HG02642 (cell line): ENCODE measurements at regions not wholly inside any gene's neighbourhood (a gene's known extent, or its start where the extent isn't known, plus 50 kb on each side); places are given as distances from the start of the nearest gene placed in this dataset.

Experiments
- ATAC-seq: cut with Tn5 transposase; IDR thresholded peaks from one replicate; pipeline ENCODE4 v1.9.1; 2021; ENCODE audit warnings: mild to moderate bottlenecking; ENCODE audit not compliant: unreplicated experiment, poor library complexity

GRCh38 chr7:153859239-153859638, 193.0 kb upstream of the DPP6 start:
- no peak for ATAC-seq

- no peak for ATAC-seq
These were observed 165.4 kb upstream of the DPP6 start for GRCh38 chr7:153886506-153887441.

- no peak for ATAC-seq
These were observed 164.2 kb upstream of the DPP6 start for GRCh38 chr7:153887749-153888569.

DNA sequence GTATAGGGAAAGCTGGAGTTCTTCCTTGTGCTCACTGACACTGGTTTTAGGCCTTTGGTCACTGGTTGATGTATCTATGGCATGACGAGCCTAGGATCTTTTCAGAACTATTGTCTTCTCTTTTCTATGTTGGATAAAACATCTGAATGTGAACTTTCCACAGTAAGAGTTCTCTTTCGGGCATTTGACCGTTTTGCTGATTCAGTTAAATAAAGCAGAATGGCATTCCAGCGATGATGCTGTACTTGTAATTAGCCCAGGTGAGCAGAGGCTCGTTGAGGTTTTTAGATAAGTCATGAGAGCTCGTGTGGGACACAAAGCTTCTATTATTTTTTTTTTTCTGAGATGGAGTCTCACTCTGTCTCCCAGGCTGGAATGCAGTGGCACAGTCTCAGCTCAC, 160.2 kb upstream of the DPP6 start:
- ATAC-seq: no peak

- ATAC-seq: no peak
These were observed 149.3 kb upstream of the DPP6 start for GRCh38 chr7:153902862-153903261.

- ATAC-seq: no peak
These were observed 140.0 kb upstream of the DPP6 start for GRCh38 chr7:153912211-153912610.

- no peak for ATAC-seq
These were observed 132.1 kb upstream of the DPP6 start for GRCh38 chr7:153920126-153920525.

DNA sequence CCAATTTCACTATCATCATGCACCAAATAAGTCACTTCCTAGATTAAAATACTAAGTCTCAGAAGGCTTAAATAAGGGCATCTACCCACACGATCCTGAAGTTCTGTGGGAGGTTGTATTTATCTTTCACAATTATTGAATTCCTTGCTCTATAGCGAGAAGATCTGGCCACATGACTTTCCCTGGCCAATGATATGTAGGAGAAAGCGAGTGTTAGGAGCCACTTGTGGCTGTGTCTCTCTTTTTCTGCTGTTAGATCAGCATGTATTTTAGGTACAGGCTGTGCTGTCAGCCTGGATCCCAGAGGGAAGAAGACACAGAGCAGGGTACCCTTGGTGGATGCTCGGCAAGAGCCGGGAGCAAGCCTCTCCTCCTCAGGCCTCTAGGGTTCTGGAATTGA, 131.3 kb upstream of the DPP6 start:
- no peak for ATAC-seq

DNA sequence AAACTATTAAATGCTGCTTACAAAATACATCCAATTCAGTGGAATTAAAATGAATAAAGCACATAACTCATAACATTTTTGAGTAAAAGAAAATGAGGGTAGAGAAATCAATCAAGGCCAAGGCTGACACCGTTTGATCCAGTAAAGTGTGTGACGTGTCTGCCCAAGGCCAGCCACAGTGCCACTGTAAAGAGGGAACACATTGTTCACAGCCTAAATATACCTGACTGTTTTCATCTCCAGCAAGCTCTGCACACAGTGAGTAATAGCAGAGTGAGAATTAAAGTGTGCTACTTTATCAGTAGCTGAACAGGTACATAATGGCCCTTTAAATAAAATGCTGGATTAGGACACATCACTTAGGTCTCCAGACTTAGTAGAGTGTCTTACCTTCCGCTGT, 130.8 kb upstream of the DPP6 start:
- ATAC-seq: no peak

GRCh38 chr7:153930696-153931095, 121.5 kb upstream of the DPP6 start:
- ATAC-seq: no peak

DNA sequence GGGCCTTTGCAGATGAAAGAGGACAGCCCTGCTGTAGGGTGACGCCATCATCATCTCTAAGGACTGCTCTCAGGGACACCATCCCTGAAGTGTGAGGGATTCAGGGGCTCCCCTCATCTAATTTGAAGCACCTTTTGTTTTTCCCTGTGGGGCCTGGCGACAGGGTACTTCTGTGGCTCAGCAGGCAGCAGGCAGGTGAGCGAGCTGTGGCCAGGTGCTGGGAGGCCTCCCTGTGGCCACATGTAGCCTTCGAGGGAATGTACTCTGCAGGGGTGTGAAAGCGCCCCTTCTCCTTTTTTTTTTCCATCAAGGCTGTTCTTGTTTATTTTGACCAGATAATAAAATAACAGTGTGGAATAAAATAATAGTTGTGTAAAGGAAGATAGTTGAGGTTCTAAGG, 118.2 kb upstream of the DPP6 start:
- ATAC-seq: no peak

DNA sequence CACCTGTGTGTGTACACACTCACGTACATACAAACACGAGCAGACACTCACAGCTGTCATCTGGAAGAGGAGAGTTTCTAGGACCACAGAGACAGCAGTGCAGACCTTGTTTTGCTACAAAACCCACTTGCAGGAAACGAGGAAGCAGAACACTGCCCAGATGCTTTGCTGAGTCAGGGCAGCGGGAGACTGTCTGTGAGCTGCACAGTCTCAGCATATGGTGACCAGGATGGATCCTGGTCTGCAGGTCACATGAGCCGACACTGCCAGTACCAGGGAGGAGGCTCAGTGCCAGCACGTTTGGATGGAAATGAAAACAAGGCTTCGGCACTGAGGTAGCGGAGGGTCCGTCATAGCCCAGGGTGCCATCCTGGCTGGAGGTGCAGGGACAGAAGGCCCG, 117.6 kb upstream of the DPP6 start:
- ATAC-seq: no peak

- no peak for ATAC-seq
These were observed 117.1 kb upstream of the DPP6 start for GRCh38 chr7:153935095-153935494.

- ATAC-seq: no peak
These were observed 113.7 kb upstream of the DPP6 start for GRCh38 chr7:153938451-153938850.

DNA sequence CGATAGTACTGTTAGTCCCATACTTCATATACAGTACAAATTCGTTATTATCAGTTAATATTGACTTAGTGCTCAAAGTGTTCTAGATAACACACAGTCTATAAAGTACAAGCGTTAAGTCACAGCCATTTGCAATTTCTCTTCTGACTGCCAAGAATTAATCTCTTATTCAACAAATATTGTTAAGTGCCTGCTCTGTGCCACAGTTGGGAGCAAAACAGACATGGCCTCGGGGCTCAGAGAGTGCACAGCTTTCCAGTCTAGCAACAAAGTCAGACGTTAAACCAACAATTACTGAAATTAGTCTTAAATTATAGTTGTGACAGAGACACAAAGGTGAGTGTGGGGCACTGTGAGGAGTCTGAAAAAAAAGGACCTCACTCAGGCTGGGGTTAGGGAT, 113.0 kb upstream of the DPP6 start:
- ATAC-seq: no peak

DNA sequence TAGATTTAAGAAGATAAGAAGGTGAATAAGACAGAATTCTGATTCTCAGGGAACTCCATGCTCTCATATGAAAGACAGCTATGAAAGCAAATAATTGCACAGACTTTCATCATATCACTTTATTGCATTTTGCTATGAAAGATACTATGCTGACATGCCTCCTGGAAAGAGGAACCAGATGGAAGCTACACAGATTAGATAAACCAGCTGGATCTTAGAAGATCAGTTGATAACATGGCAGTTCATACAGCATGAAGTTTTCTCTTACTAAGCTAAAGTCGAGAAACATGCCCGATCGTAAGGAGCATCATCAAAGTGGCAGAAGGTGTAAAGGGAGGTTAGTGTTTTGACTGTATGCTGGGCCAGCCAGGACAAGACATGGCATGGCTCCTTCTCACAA, 112.5 kb upstream of the DPP6 start:
- no peak for ATAC-seq

- no peak for ATAC-seq
These were observed 111.1 kb upstream of the DPP6 start for GRCh38 chr7:153941061-153941460.

DNA sequence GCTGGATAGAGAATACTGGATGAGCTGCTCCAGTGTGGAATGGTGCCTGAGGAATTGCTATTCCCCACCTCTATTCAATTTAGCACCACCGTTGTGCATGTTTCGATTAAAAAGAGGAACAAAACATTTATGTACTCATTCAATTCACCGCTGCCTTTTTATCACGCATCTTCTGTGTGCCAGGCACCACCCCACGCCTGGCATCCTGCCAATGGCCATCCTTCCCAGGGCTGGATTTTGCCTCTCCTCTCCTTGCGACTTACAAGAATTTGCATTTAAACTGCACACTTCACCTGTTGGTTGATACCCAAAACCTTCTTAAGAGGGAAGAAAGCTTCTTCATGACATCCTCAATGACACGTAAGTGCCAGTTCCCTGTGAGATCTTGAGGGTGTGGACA, 110.2 kb upstream of the DPP6 start:
- no peak for ATAC-seq

GRCh38 chr7:153943457-153943856, 108.7 kb upstream of the DPP6 start:
- no peak for ATAC-seq

DNA sequence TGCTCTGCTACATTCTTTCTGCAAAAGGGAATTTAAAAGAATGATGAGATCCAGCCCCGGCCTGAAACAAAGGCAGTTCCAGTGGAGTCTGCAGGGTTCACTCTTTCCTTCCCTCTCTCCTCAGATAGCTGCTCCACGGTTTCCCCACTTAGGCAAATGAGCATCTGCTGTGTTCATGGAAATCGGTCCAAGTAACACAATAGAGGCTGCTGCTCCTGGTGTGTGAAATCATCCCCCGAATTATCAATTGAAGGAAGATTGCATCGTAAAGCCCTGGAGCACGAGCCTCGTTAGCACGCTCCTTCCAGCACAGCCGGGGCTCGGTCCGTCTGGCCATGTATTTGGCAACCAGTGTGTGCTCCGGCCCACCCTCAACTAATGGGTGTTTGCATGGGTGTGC, 108.3 kb upstream of the DPP6 start:
- ATAC-seq: no peak

DNA sequence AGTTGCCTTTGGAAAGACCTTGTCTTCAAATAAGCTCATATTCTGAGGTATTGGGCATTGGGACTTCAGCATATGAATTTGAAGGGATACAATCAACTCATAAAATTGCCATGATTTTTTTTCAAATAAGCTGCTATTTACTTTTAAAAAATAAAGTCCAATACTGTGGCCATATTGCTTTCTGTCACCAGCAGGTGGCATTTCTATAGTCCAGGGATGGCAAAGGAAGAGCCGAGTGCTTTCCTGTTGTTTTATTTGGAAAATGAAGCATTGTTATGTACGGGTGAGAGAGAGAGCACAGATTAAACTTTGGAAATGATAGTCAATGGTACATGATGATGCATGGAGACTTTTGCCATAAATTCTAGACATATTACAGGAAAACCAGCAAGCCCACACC, 104.1 kb upstream of the DPP6 start:
- ATAC-seq: no peak
